Lower lobe of right lung (tissue), 2 donors: ENCODE measurements at regions not wholly inside any gene's neighbourhood (a gene's known extent, or its start where the extent isn't known, plus 50 kb on each side); places are given as distances from the start of the nearest gene placed in this dataset.
"Not testable (repeated sequence)": the region's sequence is repeated elsewhere in the genome, so short reads cannot be mapped to it uniquely, and the experiment has no call there.

ENCODE experiments used
- ATAC-seq, 2 donors: fragments of 200-7000 bp; cut with Tn5 transposase; one replicate each; pipeline ENCODE4 v1.9.1; 2020 to 2022; ENCODE audit warnings: mild to moderate bottlenecking in 2 of 2, moderate library complexity in 2 of 2
- DNase-seq: peaks from one replicate; pipeline ENCODE4 v3.0.0-alpha.2; 2020
- H3K27ac ChIP-seq: fragments of 200-600 bp; one replicate; pipeline ENCODE4 v1.8.0; 2022
- H3K27me3 ChIP-seq: fragments of 200-600 bp; one replicate; pipeline ENCODE4 v1.8.0; 2022; ENCODE audit warnings: low read depth
- H3K36me3 ChIP-seq: fragments of 200-600 bp; one replicate; pipeline ENCODE4 v1.8.0; 2022; ENCODE audit warnings: mild to moderate bottlenecking
- H3K4me1 ChIP-seq: fragments of 200-600 bp; one replicate; pipeline ENCODE4 v1.8.0; 2022
- H3K4me3 ChIP-seq: fragments of 200-600 bp; one replicate; pipeline ENCODE4 v1.8.0; 2022; ENCODE audit warnings: mild to moderate bottlenecking
- H3K9me3 ChIP-seq: fragments of 200-600 bp; one replicate; pipeline ENCODE4 v1.8.0; 2022
- intact Hi-C: fragments of 100-400 bp; cut with DNase I; formaldehyde crosslinking; loops from one replicate; pipeline ENCODE4 v1.11.0; 2022
- TF ChIP-seq, protein P1 (sequence below): fragments of 200-600 bp; IDR thresholded peaks from one replicate; pipeline ENCODE4 v1.8.0; 2022; ENCODE audit warnings: antibody characterized with exemption, mild to moderate bottlenecking
- donor health status: DM: no; HTN: yes; CAD: no; lungs with severe emphysema.

DNA sequence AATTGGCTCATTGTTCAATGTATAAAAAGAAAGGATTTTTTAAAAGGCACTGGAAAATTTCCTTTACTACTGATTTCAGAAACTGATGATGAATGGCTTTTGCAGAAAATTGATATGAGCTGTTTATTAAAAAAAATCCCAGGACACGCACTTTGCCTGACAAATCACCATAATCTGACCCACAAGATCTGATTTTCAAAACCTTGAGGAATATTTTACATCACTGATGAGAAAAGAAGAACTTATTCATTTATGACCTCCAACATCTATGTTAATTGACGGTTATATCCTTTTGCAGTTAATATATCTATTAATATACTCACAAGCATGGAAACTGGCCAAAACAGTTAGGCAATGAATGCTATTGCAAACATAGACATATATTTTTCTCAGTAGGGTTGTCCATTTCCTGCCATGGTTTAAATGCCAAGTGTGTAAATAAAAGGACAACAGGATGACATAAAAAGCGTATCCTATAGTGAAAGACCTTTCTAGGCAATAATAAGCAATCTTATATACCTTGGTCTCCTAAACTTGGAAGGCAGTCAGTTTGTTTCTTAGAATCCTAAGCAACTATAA lies 109.7 kb upstream of the SLC7A14 start:
- no peak overlapping the region for H3K27ac ChIP-seq
- intact Hi-C loops = no loop called here
- DNase-seq (no peak), ATAC-seq (no peak)
- no peaks in the 10 kb centered on the region for H3K4me1 ChIP-seq
- no peaks in the 10 kb centered on the region for H3K9me3 ChIP-seq
- TF ChIP-seq, protein P1, sequence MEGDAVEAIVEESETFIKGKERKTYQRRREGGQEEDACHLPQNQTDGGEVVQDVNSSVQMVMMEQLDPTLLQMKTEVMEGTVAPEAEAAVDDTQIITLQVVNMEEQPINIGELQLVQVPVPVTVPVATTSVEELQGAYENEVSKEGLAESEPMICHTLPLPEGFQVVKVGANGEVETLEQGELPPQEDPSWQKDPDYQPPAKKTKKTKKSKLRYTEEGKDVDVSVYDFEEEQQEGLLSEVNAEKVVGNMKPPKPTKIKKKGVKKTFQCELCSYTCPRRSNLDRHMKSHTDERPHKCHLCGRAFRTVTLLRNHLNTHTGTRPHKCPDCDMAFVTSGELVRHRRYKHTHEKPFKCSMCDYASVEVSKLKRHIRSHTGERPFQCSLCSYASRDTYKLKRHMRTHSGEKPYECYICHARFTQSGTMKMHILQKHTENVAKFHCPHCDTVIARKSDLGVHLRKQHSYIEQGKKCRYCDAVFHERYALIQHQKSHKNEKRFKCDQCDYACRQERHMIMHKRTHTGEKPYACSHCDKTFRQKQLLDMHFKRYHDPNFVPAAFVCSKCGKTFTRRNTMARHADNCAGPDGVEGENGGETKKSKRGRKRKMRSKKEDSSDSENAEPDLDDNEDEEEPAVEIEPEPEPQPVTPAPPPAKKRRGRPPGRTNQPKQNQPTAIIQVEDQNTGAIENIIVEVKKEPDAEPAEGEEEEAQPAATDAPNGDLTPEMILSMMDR = no peak
- no peaks in the 10 kb centered on the region for H3K27me3 ChIP-seq
- H3K36me3 ChIP-seq = no peaks in the 10 kb centered on the region
- no peak overlapping the region for H3K4me3 ChIP-seq

GRCh38 chr3:170692720-170693119 lies 106.8 kb upstream of the SLC7A14 start:
- Histone ChIP-seq H3K27me3 (no peaks in the 10 kb centered on the region), H3K27ac (no peak overlapping the region), H3K36me3 (no peaks in the 10 kb centered on the region), H3K4me3 (no peak overlapping the region), H3K9me3 (no peaks in the 10 kb centered on the region), H3K4me1 (no peaks in the 10 kb centered on the region)
- DNase-seq (no peak), ATAC-seq (no peak)
- TF ChIP-seq, protein P1 = no peak
- intact Hi-C loops = no loop called here

DNA sequence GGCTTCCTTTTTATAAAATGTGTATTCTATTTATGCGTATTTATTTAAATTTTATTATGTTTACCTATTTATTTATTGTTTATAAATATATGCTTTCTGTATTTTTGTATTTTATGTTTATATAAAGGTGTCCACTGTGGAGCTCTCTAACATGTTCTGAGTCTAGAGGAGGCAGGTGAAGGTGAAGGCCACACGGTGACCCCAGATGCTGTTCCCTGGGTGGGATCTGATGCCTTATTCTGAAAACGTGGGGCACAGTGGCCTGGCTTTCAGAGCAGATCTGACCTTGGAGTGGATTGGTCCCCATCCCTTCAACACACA lies 104.7 kb upstream of the SLC7A14 start:
- TF ChIP-seq, protein P1 = no peak
- ATAC-seq (no peak), DNase-seq (no peak)
- Histone ChIP-seq H3K4me3 (no peak overlapping the region), H3K36me3 (no peaks in the 10 kb centered on the region), H3K9me3 (no peaks in the 10 kb centered on the region), H3K4me1 (no peaks in the 10 kb centered on the region), H3K27ac (no peak overlapping the region), H3K27me3 (no peaks in the 10 kb centered on the region)
- intact Hi-C loops = no loop called here

DNA sequence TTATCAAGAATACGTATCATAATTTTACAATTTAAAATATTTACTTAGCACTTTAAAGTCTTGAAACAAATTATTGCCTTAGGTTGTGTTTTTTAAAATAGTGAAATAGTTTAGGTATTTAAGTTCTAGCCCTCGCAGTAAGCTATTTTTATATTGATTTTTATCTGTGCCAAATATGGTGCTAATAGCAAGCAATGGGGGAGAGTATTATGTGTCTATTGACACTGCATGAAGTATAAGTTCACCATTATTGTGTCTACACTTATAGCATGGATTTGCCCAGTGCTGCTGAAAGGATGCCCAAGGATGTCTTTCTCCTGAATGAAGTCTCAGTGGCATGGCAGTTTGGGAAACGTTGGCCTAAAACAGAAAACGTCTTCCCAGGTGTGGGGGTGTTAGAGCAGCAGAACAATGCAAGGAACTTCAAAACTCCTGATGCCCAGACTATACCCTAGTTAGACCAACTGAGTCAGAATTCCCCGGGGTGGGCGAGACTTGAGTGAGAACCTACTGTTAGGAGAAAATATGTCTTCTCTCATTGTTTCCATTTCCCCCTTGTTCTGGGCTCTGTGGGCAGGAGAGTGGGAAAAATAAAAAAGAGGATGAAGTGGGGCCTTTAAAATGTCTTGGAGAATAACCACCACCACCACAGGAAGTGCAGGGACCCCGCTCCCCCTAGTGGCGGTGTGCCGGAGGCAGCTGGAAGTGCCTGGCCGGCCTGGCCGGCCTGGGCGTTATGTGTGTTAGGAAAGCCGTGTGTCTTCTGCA lies 104.2 kb upstream of the SLC7A14 start:
- intact Hi-C loops = no loop called here
- H3K27me3 ChIP-seq = no peaks in the 10 kb centered on the region
- H3K4me1 ChIP-seq = no peaks in the 10 kb centered on the region
- no peak overlapping the region for H3K27ac ChIP-seq
- no peak overlapping the region for H3K4me3 ChIP-seq
- peak; percentile 79 for DNase-seq
- ATAC-seq = peak; percentile 92 to 95
- no peaks in the 10 kb centered on the region for H3K9me3 ChIP-seq
- TF ChIP-seq, protein P1 = peak; percentile 83
- no peaks in the 10 kb centered on the region for H3K36me3 ChIP-seq

DNA sequence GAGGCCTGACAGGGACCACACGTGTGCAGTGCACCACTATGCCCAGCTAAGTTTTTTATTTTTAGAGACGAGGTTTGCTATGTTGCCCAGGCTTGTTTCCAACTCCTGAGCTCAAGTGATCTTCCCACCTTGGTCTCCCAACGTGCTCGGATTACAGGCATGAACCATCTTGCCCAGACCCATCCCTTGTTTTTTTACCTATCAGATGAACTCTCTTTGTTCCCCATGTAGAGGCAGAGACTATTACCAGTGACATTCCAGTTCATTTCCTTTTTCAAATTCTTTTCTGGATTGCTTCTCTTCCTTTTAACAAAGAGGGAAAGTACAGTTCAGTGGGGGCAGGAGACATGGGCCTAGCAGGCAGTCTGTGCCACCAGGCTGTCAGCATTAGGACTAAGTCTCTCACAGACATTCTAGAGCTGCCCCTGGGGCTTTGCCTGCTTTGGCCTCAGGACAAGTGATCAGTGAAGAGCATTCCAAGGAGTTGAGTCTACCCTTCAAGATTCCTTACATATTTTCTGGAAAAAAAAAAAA lies 103.5 kb upstream of the SLC7A14 start:
- H3K4me3 ChIP-seq = no peak overlapping the region
- no peaks in the 10 kb centered on the region for H3K36me3 ChIP-seq
- peak overlapping the region; percentile 46 for H3K27ac ChIP-seq
- peak; percentile 96 to 99 for ATAC-seq
- H3K27me3 ChIP-seq = no peaks in the 10 kb centered on the region
- intact Hi-C loops = no loop called here
- H3K4me1 ChIP-seq = no peaks in the 10 kb centered on the region
- H3K9me3 ChIP-seq = no peaks in the 10 kb centered on the region
- peak; percentile 64 for DNase-seq
- TF ChIP-seq, protein P1 = no peak

DNA sequence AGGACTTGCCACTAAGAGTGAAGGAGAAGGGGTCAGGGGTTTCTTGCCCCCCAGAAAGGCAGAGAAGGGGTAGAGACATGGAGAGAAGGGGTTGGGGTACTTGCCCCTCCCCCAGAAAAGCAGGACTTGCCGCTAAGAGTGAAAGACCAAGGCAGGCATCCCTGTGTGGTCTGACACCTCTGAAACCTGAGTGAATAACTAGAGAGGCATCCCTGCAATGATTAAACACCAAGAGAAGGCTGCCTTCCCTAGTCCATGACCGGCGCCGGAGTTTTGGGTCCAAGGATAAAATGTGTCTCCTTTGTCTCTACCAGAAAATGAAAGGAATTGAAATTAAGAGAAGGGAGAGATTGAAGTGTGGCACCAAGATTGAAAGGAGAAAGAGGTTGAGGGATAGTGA lies 102.3 kb upstream of the SLC7A14 start:
- ATAC-seq, DNase-seq, intact Hi-C loops, H3K27me3 ChIP-seq, H3K36me3 ChIP-seq, H3K9me3 ChIP-seq, H3K4me3 ChIP-seq, H3K4me1 ChIP-seq, H3K27ac ChIP-seq: not testable (repeated sequence)
